ENCODE measurements at regions not wholly inside any gene's neighbourhood (a gene's known extent, or its start where the extent isn't known, plus 50 kb on each side); places are given as distances from the start of the nearest gene placed in this dataset.

DNA sequence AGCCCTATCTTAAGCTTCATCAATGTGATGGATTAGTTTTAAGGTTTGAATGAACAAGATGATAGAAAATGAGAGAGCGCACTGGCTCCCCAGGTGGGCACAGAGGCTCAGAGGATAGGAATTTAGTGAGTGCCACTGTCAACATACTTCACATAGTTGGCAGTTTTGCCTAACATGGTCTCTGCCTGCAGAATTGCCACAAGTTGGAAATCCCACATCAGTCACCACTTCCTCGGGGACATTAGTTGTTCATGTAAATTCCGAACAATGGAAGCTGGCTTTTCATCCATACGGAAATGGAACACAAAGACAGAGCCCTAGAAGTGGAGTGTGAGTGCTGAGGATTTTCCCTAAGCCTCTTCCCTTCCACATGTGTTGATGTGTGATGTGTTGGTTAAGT lies 123.9 kb upstream of the PHACTR1 start:
- Histone ChIP-seq H3K9me2 (ENCODE audit: low read depth, low read length) (no peaks in the 10 kb centered on the region), H3K4me2 (ENCODE audit: low read length) (no peak overlapping the region), H3K36me3 (ENCODE audit: insufficient read depth, low read length) (no peaks in the 10 kb centered on the region), H3K9ac (ENCODE audit: low read length) (no peak overlapping the region), H3F3A (ENCODE audit: insufficient read depth, low read length) (0 out of 2 replicates have a peak, but pooled peaks cover 3% of the 10 kb centered on the region), H3K4me1 (ENCODE audit: insufficient read depth, low read length, severe bottlenecking) (peaks cover 52% of the 10 kb centered on the region), H3K27me3 (ENCODE audit: insufficient read depth, low read length) (no peaks in the 10 kb centered on the region), H3K4me3 (ENCODE audit: low read depth, low read length, poor library complexity, severe bottlenecking) (no peak overlapping the region), H3K9me3 (ENCODE audit: low read length) (no peaks in the 10 kb centered on the region), H3K79me2 (ENCODE audit: insufficient read depth, low read length) (no peaks in the 10 kb centered on the region), H4K20me1 (ENCODE audit: insufficient read depth, low read length) (no peaks in the 10 kb centered on the region), H2AFZ (ENCODE audit: low read length) (no peak overlapping the region), H3K27ac (ENCODE audit: low read depth, low read length, poor library complexity, severe bottlenecking) (peak overlapping the region; percentile 88)
- TF ChIP-seq, protein P1, sequence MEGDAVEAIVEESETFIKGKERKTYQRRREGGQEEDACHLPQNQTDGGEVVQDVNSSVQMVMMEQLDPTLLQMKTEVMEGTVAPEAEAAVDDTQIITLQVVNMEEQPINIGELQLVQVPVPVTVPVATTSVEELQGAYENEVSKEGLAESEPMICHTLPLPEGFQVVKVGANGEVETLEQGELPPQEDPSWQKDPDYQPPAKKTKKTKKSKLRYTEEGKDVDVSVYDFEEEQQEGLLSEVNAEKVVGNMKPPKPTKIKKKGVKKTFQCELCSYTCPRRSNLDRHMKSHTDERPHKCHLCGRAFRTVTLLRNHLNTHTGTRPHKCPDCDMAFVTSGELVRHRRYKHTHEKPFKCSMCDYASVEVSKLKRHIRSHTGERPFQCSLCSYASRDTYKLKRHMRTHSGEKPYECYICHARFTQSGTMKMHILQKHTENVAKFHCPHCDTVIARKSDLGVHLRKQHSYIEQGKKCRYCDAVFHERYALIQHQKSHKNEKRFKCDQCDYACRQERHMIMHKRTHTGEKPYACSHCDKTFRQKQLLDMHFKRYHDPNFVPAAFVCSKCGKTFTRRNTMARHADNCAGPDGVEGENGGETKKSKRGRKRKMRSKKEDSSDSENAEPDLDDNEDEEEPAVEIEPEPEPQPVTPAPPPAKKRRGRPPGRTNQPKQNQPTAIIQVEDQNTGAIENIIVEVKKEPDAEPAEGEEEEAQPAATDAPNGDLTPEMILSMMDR (IDR thresholded peaks at IDR 0.05; ENCODE audit: low read length) = no peak
- no peak for TF ChIP-seq EZH2 (IDR thresholded peaks at IDR 0.05; ENCODE audit: borderline replicate concordance, low read length)

DNA sequence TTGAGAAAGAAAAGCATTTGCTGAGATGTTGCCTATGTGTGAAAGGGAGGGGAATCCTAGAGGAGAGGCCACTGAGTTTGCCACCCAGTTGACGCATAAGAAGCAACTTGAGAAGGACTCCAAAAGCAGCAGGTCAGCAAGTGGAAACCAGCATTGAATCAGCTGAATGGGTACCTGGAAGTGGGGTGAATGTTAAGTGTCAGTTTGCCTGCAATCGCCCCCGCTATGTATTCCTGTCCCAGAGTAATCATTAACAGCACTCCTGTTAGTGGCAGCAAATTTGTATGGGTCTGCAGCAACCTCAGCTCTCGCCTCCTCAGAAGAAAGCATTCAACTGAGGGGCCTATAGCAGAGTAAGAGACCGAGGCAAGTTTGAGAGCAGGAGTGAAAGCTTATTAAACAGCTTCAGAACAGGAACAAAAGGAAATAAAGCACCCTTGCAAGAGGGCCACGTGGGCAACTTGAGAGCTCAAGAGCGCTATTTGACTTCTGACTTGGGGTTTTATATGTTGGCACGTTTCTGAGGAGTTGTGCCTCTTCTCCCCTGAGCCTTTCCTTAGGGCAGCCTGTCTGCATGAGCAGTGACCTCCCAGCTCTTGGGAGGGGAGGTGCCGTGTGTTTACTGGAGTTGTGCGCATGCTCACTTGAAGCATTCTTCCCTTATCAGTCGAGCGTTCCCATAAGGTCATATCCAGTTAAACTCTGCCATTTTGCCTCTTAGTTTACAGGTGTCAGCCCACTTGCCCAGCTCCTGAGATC lies 122.6 kb upstream of the PHACTR1 start:
- Histone ChIP-seq H3K4me2 (ENCODE audit: low read length) (peak overlapping the region; percentile 66), H4K20me1 (ENCODE audit: insufficient read depth, low read length) (no peaks in the 10 kb centered on the region), H3K36me3 (ENCODE audit: insufficient read depth, low read length) (no peaks in the 10 kb centered on the region), H3K4me1 (ENCODE audit: insufficient read depth, low read length, severe bottlenecking) (peaks cover 47% of the 10 kb centered on the region), H3F3A (ENCODE audit: insufficient read depth, low read length) (0 out of 2 replicates have a peak, but pooled peaks cover 3% of the 10 kb centered on the region), H3K79me2 (ENCODE audit: insufficient read depth, low read length) (no peaks in the 10 kb centered on the region), H3K9me2 (ENCODE audit: low read depth, low read length) (no peaks in the 10 kb centered on the region), H3K9me3 (ENCODE audit: low read length) (no peaks in the 10 kb centered on the region), H2AFZ (ENCODE audit: low read length) (peak overlapping the region; percentile 19; the same call in 1 of the 2 replicates), H3K27ac (ENCODE audit: low read depth, low read length, poor library complexity, severe bottlenecking) (peak overlapping the region; percentile 88), H3K27me3 (ENCODE audit: insufficient read depth, low read length) (no peaks in the 10 kb centered on the region), H3K4me3 (ENCODE audit: low read depth, low read length, poor library complexity, severe bottlenecking) (no peak overlapping the region), H3K9ac (ENCODE audit: low read length) (peak overlapping the region; percentile 55)
- no peak for TF ChIP-seq EZH2 (IDR thresholded peaks at IDR 0.05; ENCODE audit: borderline replicate concordance, low read length)

DNA sequence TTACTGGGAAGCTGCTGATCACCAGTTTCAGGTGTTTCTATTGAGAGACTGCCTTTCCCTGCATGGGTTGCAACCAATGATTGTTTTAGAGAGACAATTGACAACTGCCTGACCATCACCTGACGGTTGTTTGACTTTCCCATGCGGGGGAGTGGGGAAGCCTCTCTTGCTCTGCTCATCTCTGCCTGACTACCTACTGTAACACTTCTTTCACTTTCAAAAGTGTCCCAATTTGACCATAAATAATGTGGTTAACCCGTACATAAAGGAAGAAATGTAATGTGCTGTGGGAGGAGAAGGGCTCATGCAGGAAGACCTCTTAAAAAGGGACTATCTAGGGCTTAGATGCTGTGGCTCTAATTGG lies 122.1 kb upstream of the PHACTR1 start:
- Histone ChIP-seq H2AFZ (ENCODE audit: low read length) (peak overlapping the region; percentile 19; the same call in 1 of the 2 replicates), H3K36me3 (ENCODE audit: insufficient read depth, low read length) (no peaks in the 10 kb centered on the region), H3K27ac (ENCODE audit: low read depth, low read length, poor library complexity, severe bottlenecking) (peak overlapping the region; percentile 88), H3K4me3 (ENCODE audit: low read depth, low read length, poor library complexity, severe bottlenecking) (peak overlapping the region; percentile 35), H3K4me2 (ENCODE audit: low read length) (peak overlapping the region; percentile 66), H4K20me1 (ENCODE audit: insufficient read depth, low read length) (no peaks in the 10 kb centered on the region), H3K79me2 (ENCODE audit: insufficient read depth, low read length) (no peaks in the 10 kb centered on the region), H3K27me3 (ENCODE audit: insufficient read depth, low read length) (no peaks in the 10 kb centered on the region), H3K9me3 (ENCODE audit: low read length) (no peaks in the 10 kb centered on the region), H3F3A (ENCODE audit: insufficient read depth, low read length) (0 out of 2 replicates have a peak, but pooled peaks cover 3% of the 10 kb centered on the region), H3K9ac (ENCODE audit: low read length) (peak overlapping the region; percentile 55), H3K9me2 (ENCODE audit: low read depth, low read length) (no peaks in the 10 kb centered on the region), H3K4me1 (ENCODE audit: insufficient read depth, low read length, severe bottlenecking) (peaks cover 53% of the 10 kb centered on the region)
- TF ChIP-seq, protein P1 (IDR thresholded peaks at IDR 0.05; ENCODE audit: low read length) = no peak
- no peak for TF ChIP-seq EZH2 (IDR thresholded peaks at IDR 0.05; ENCODE audit: borderline replicate concordance, low read length)
